Endothelial cell (in vitro differentiated cells): ENCODE measurements at regions not wholly inside any gene's neighbourhood (a gene's known extent, or its start where the extent isn't known, plus 50 kb on each side); places are given as distances from the start of the nearest gene placed in this dataset.

Experiments
- DNase-seq: peaks from one replicate; pipeline ENCODE4 v3.0.0; 2021; ENCODE audit warnings: low spot score
- H3K27ac Mint-ChIP-seq: one replicate; pipeline ENCODE4 v1.8.0; 2021; ENCODE audit warnings: mixed read lengths, inconsistent platforms; ENCODE audit not compliant: unreplicated experiment
- H3K27me3 Mint-ChIP-seq: one replicate; pipeline ENCODE4 v1.8.0; 2021; ENCODE audit warnings: mild to moderate bottlenecking, moderate library complexity, mixed read lengths, inconsistent platforms; ENCODE audit not compliant: unreplicated experiment
- H3K36me3 Mint-ChIP-seq: one replicate; pipeline ENCODE4 v1.8.0; 2021; ENCODE audit warnings: mild to moderate bottlenecking, low read depth, mixed read lengths, inconsistent platforms; ENCODE audit not compliant: unreplicated experiment
- H3K4me1 Mint-ChIP-seq: one replicate; pipeline ENCODE4 v1.8.0; 2021; ENCODE audit warnings: mild to moderate bottlenecking, mixed read lengths, inconsistent platforms; ENCODE audit not compliant: unreplicated experiment
- H3K4me3 Mint-ChIP-seq: one replicate; pipeline ENCODE4 v1.8.0; 2021; ENCODE audit warnings: mild to moderate bottlenecking, mixed read lengths, inconsistent platforms; ENCODE audit not compliant: unreplicated experiment
- H3K9me3 Mint-ChIP-seq: one replicate; pipeline ENCODE4 v1.8.0; 2021; ENCODE audit warnings: mixed read lengths, inconsistent platforms; ENCODE audit not compliant: unreplicated experiment
- TF ChIP-seq, protein P1 (sequence below): fragments of 200-600 bp; sonication (generic); IDR thresholded peaks from one replicate; pipeline ENCODE4 v1.5.0; 2021; ENCODE audit warnings: antibody characterized with exemption; ENCODE audit not compliant: unreplicated experiment

DNA sequence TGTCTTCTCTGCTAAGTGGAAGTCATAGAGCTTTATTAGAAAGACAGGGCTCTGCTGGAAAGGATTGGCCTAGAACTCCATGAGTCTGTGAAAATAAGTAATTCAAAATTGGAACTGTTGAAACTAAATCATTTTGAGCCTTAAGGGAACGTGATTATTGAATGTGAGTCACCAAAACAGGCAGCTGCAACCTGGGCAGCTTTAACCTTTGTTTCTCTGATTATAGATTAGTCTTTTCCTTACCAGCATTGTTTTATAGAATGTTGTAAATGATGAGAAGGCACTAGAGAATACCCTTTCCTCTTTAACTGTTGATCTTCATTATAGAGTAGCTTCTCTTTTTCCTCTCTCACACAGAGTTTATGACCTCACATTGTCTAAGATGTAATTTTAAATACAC lies 638.8 kb upstream of the SLITRK6 start:
- Mint-ChIP-seq H3K27me3 (peaks cover 7% of the 10 kb centered on the region), H3K9me3 (peaks cover 6% of the 10 kb centered on the region), H3K4me3 (no peak overlapping the region), H3K4me1 (no peaks in the 10 kb centered on the region), H3K27ac (no peak overlapping the region), H3K36me3 (peaks cover 3% of the 10 kb centered on the region)
- TF ChIP-seq, protein P1, sequence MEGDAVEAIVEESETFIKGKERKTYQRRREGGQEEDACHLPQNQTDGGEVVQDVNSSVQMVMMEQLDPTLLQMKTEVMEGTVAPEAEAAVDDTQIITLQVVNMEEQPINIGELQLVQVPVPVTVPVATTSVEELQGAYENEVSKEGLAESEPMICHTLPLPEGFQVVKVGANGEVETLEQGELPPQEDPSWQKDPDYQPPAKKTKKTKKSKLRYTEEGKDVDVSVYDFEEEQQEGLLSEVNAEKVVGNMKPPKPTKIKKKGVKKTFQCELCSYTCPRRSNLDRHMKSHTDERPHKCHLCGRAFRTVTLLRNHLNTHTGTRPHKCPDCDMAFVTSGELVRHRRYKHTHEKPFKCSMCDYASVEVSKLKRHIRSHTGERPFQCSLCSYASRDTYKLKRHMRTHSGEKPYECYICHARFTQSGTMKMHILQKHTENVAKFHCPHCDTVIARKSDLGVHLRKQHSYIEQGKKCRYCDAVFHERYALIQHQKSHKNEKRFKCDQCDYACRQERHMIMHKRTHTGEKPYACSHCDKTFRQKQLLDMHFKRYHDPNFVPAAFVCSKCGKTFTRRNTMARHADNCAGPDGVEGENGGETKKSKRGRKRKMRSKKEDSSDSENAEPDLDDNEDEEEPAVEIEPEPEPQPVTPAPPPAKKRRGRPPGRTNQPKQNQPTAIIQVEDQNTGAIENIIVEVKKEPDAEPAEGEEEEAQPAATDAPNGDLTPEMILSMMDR, result no peak
- no peak for DNase-seq

DNA sequence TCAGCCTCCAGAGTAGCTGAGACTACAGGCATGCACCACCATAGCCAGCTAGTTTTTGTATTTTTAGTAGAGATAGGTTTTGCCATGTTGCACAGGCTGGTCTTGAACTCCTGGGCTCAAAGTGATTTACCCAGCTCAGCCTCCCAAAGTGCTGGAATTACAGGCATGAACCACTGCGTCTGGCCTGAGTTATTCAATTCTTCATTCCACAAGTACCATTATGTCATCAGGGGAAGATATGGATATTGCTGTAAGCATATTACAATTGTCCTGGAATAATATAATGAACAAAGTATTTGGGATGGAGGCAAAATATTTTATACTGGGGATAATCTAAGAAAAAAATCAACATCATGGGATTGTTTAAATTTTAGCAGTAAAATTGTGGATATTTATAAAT lies 646.0 kb upstream of the SLITRK6 start:
- Mint-ChIP-seq H3K4me1 (peaks cover 3% of the 10 kb centered on the region), H3K4me3 (no peak overlapping the region), H3K36me3 (no peaks in the 10 kb centered on the region), H3K27me3 (no peaks in the 10 kb centered on the region), H3K9me3 (no peaks in the 10 kb centered on the region), H3K27ac (no peak overlapping the region)
- DNase-seq, result no peak
- TF ChIP-seq, protein P1, result no peak

DNA sequence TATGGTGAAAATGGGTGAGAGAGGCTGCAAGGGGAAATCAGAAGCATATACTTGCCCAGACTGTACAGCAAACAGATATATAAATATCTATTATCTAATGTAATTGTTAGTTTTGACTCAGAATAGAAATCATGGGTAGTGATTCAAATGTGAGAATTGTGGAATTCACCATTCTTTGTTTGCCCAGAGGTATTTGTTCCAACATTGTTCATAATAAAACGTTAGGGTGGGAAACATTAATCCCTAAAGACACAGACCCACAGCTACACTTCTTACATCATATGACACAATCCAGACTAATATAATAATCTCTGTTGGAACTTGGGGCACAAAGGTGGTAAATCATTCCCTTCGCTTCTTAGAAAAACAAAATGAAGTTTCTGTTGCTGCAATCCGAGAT lies 646.5 kb upstream of the SLITRK6 start:
- H3K36me3 Mint-ChIP-seq, result no peaks in the 10 kb centered on the region

DNA sequence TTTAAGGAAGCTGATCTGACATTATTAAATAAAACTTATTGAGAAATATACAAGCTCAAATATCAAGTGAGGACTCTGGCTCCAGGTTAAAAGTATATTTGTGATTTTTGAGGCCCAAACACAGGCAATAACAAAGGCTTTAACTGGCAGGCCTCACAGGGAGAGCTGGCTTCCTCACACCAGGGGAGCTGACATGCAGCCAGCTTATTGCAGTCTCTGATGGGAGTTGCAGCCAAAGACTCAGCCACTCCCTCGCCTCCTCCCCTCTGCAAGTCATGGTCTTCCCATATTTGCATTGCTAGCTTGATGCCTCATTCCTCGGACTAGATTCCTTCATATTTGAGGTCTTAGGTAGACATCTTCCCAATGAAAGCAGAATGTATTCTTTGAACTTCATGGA lies 647.1 kb upstream of the SLITRK6 start:
- H3K36me3 Mint-ChIP-seq, result no peaks in the 10 kb centered on the region
- DNase-seq, result no peak

More for the DNA sequence above, 646.5 kb upstream of the SLITRK6 start:
- no peak for DNase-seq
- no peak overlapping the region for H3K27ac Mint-ChIP-seq
- no peak overlapping the region for H3K4me3 Mint-ChIP-seq
- H3K9me3 Mint-ChIP-seq, result no peaks in the 10 kb centered on the region
- TF ChIP-seq, protein P1, result no peak
- H3K27me3 Mint-ChIP-seq, result no peaks in the 10 kb centered on the region
- H3K4me1 Mint-ChIP-seq, result peaks cover 3% of the 10 kb centered on the region

DNA sequence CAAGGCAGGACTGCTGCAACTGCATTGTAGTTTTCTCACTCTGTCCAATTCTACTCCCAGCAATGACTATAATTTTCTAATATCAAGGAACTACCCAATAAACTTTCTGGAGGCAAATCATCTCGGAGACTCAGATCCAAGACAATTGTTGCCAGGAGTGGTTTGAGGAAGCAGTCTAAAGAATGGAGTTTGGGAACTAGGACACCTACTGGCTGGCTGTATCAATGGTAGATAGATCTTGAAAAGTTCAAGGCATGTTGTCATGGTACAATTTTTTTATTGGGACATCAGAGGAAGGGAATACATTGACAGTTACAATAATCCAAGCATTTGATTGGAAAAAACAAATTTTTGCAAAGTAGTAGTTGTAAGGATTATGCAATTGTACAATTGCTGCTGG lies 648.3 kb upstream of the SLITRK6 start:
- no peaks in the 10 kb centered on the region for H3K9me3 Mint-ChIP-seq
- H3K4me3 Mint-ChIP-seq, result no peak overlapping the region
- no peaks in the 10 kb centered on the region for H3K36me3 Mint-ChIP-seq
- no peak overlapping the region for H3K27ac Mint-ChIP-seq
- H3K27me3 Mint-ChIP-seq, result no peaks in the 10 kb centered on the region
- H3K4me1 Mint-ChIP-seq, result peaks cover 3% of the 10 kb centered on the region
- TF ChIP-seq, protein P1, result no peak
- no peak for DNase-seq

More for the DNA sequence above, 647.1 kb upstream of the SLITRK6 start:
- peaks cover 3% of the 10 kb centered on the region for H3K4me1 Mint-ChIP-seq
- no peaks in the 10 kb centered on the region for H3K9me3 Mint-ChIP-seq
- H3K4me3 Mint-ChIP-seq, result no peak overlapping the region
- H3K27ac Mint-ChIP-seq, result no peak overlapping the region
- TF ChIP-seq, protein P1, result no peak
- no peaks in the 10 kb centered on the region for H3K27me3 Mint-ChIP-seq
